Mesothelial cell of epicardium (in vitro differentiated cells): ENCODE measurements at regions not wholly inside any gene's neighbourhood (a gene's known extent, or its start where the extent isn't known, plus 50 kb on each side); places are given as distances from the start of the nearest gene placed in this dataset.

ENCODE experiments used
- DNase-seq, 2 experiments: peaks; one replicate each; pipeline ENCODE4 v3.0.0; 2021; ENCODE audit warnings: low spot score in 2 of 2; ENCODE audit not compliant: unreplicated experiment in 2 of 2
- H3K27ac Mint-ChIP-seq: 2 replicates; pipeline ENCODE4 v1.8.0; 2021; ENCODE audit warnings: mixed read lengths
- H3K27me3 Mint-ChIP-seq: 2 replicates; pipeline ENCODE4 v1.8.0; 2021; ENCODE audit warnings: low read depth, mixed read lengths
- H3K36me3 Mint-ChIP-seq: 2 replicates; pipeline ENCODE4 v1.8.0; 2021; ENCODE audit warnings: mixed read lengths
- H3K4me1 Mint-ChIP-seq: 2 replicates; pipeline ENCODE4 v1.8.0; 2021; ENCODE audit warnings: mixed read lengths
- H3K4me3 Mint-ChIP-seq: 2 replicates; pipeline ENCODE4 v1.8.0; 2021; ENCODE audit warnings: mild to moderate bottlenecking, moderate library complexity, mixed read lengths
- H3K9me3 Mint-ChIP-seq: 2 replicates; pipeline ENCODE4 v1.8.0; 2021; ENCODE audit warnings: mixed read lengths
- TF ChIP-seq, protein P1 (sequence below): fragments of 200-600 bp; sonication (generic); IDR thresholded peaks from one replicate; pipeline ENCODE4 v1.5.0; 2021; ENCODE audit warnings: antibody characterized with exemption; ENCODE audit not compliant: unreplicated experiment

DNA sequence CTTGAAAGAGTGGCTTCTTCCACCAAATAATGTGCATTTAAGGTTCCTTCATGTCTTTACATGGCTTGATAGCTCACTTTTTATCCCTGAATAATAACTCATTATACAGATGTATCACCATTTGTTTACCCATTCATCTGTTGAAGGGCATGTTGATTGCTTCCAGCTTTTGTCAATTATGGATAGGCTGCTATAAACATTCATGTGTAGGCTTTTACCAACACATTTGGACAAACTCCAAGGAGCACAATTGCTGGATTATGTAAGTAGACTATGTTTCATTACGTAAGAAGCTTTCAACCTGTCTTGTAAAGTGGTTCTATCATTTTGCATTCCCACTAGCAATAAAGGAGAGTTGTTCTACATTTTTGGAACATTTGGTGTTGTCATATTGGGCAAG is 2637.0 kb downstream of the PCDH7 start:
- no peak for DNase-seq
- Mint-ChIP-seq H3K36me3 (no peaks in the 10 kb centered on the region), H3K4me3 (no peak overlapping the region), H3K27ac (no peak overlapping the region), H3K4me1 (peaks cover 3% of the 10 kb centered on the region), H3K27me3 (no peaks in the 10 kb centered on the region), H3K9me3 (peaks cover 6% of the 10 kb centered on the region)
- TF ChIP-seq, protein P1, sequence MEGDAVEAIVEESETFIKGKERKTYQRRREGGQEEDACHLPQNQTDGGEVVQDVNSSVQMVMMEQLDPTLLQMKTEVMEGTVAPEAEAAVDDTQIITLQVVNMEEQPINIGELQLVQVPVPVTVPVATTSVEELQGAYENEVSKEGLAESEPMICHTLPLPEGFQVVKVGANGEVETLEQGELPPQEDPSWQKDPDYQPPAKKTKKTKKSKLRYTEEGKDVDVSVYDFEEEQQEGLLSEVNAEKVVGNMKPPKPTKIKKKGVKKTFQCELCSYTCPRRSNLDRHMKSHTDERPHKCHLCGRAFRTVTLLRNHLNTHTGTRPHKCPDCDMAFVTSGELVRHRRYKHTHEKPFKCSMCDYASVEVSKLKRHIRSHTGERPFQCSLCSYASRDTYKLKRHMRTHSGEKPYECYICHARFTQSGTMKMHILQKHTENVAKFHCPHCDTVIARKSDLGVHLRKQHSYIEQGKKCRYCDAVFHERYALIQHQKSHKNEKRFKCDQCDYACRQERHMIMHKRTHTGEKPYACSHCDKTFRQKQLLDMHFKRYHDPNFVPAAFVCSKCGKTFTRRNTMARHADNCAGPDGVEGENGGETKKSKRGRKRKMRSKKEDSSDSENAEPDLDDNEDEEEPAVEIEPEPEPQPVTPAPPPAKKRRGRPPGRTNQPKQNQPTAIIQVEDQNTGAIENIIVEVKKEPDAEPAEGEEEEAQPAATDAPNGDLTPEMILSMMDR = no peak

DNA sequence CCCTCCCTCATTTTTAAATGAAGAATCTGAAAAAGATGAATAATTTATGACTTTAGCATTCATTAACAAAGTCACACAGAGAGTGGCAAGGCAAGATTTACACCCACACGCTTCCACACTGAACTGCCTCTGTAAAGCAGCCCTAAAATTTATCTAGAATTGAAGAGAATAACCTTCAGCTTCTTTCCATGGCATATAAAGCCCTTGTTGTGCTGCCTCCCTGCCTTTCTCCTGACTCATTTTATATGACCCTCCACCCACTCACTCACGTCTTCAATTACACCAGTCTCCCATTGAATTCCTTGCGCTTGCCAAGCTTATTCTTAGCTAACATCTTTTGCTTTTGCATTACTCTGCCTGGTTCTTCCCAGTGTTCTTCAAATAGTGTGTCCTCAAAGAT is 2649.3 kb downstream of the PCDH7 start:
- no peaks in the 10 kb centered on the region for H3K36me3 Mint-ChIP-seq
- H3K4me1 Mint-ChIP-seq = peaks cover 7% of the 10 kb centered on the region
- H3K27ac Mint-ChIP-seq = no peak overlapping the region
- H3K9me3 Mint-ChIP-seq = peaks cover 30% of the 10 kb centered on the region
- H3K27me3 Mint-ChIP-seq = no peaks in the 10 kb centered on the region
- TF ChIP-seq, protein P1 = no peak
- no peak overlapping the region for H3K4me3 Mint-ChIP-seq
- no peak for DNase-seq

DNA sequence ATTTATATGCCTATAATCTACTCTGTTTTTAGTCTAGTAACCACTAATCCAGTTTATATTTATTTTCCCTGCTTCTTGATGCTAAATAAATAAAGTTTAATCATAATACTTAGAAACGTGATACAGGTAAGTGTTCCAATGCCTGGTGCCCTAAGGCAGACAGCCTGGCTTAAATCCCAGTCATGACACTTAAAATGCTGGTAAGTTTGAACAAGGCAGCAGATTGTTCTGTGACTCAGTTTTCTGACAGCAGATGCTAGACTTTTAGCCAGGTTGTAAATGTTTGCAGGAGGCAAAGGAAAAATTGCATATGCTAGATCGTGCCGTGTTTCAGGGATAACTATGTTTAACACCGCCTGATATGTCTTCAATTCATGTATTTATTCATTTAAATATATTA is 2661.6 kb downstream of the PCDH7 start:
- DNase-seq = no peak
- no peaks in the 10 kb centered on the region for H3K4me1 Mint-ChIP-seq
- H3K9me3 Mint-ChIP-seq = peaks cover 25% of the 10 kb centered on the region
- no peaks in the 10 kb centered on the region for H3K27me3 Mint-ChIP-seq
- H3K36me3 Mint-ChIP-seq = peaks cover 5% of the 10 kb centered on the region
- H3K4me3 Mint-ChIP-seq = no peak overlapping the region
- TF ChIP-seq, protein P1 = no peak
- no peak overlapping the region for H3K27ac Mint-ChIP-seq

DNA sequence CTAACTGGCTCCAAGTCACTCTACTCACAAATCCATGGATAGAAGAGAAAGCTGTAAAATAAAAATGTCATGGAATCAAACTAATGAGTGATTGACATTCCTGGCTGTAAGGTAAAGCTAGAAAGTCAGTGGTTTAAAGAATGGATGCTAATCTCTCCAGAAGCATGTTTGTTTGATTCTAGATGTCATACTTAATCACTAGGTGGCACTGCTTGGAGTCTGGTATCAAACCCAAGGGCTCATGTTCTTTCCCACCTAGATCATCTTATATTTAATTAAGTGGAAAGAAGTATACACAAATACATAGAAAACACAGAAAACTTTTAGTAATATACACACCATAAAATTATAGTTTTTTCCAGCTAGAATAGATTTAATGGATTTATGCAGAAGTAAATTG is 2666.6 kb downstream of the PCDH7 start:
- TF ChIP-seq, protein P1 = no peak
- no peak overlapping the region for H3K27ac Mint-ChIP-seq
- no peak for DNase-seq
- peaks cover 5% of the 10 kb centered on the region for H3K36me3 Mint-ChIP-seq
- H3K27me3 Mint-ChIP-seq = no peaks in the 10 kb centered on the region
- peaks cover 29% of the 10 kb centered on the region for H3K9me3 Mint-ChIP-seq
- no peak overlapping the region for H3K4me3 Mint-ChIP-seq
- no peaks in the 10 kb centered on the region for H3K4me1 Mint-ChIP-seq

DNA sequence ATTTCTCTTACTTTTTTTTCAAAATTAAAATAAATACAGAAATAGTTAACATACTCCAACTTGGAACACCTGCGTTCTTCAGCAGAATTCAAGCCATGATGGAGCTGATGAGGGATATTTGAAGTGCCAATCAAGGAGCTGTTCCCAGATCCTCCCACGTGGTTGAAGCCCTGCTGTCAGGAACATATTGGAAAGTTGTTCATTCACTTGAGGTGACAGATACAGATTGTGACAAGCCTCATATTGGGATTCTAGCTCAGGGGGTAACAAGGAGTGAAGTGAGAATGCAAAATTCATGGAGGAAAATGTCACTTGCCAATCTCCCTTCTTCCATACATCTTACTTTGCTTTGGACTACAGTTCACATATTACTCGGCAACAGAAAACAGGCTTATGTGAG is 2670.8 kb downstream of the PCDH7 start:
- Mint-ChIP-seq H3K27ac (no peak overlapping the region), H3K4me1 (no peaks in the 10 kb centered on the region)
- no peak for DNase-seq

More for the DNA sequence above, 2670.8 kb downstream of the PCDH7 start:
- Mint-ChIP-seq H3K4me3 (no peak overlapping the region), H3K36me3 (no peaks in the 10 kb centered on the region), H3K27me3 (no peaks in the 10 kb centered on the region), H3K9me3 (peaks cover 13% of the 10 kb centered on the region)
- TF ChIP-seq, protein P1 = no peak
